ENCODE measurements at regions not wholly inside any gene's neighbourhood (a gene's known extent, or its start where the extent isn't known, plus 50 kb on each side); places are given as distances from the start of the nearest gene placed in this dataset.
A peak's percentile ranks its signal among the peaks of the same experiment; 100 is the strongest.

- Histone ChIP-seq H2BK20ac (ENCODE audit: low read depth, low read length) (no peak overlapping the region), H2BK120ac (ENCODE audit: low read depth, low read length) (no peak overlapping the region), H3K27ac (ENCODE audit: insufficient read depth, low read length) (no peak overlapping the region), H2BK5ac (ENCODE audit: low read depth, low read length, poor library complexity, severe bottlenecking) (no peak overlapping the region), H3K9ac (ENCODE audit: low read depth, low read length) (no peak overlapping the region), H3K36me3 (ENCODE audit: control insufficient read depth, insufficient read depth, low read length) (no peaks in the 10 kb centered on the region), H4K91ac (ENCODE audit: insufficient read depth, low read depth, low read length) (no peak overlapping the region), H3K18ac (ENCODE audit: low read depth, low read length) (no peak overlapping the region), H3K79me1 (ENCODE audit: low read depth in 1 of 2, low read length in 2 of 2) (no peaks in the 10 kb centered on the region), H2AFZ (replicated peaks; ENCODE audit: low read length, poor library complexity) (no peak overlapping the region), H3K27me3 (ENCODE audit: control insufficient read depth, insufficient read depth, low read length) (no peaks in the 10 kb centered on the region), H4K5ac (ENCODE audit: low read depth, low read length) (no peak overlapping the region), H2AK5ac (ENCODE audit: low read depth, low read length) (no peak overlapping the region), H3K23ac (ENCODE audit: low read depth, low read length) (no peak overlapping the region), H3K4me1 (ENCODE audit: control insufficient read depth, insufficient read depth, low read length) (no peaks in the 10 kb centered on the region), H4K8ac (ENCODE audit: low read depth in 2 of 2, low read length in 2 of 2) (no peak overlapping the region), H3K56ac (ENCODE audit: extremely low read depth, insufficient read depth, low read length) (no peak overlapping the region), H3K4ac (ENCODE audit: low read depth, low read length) (no peak overlapping the region), H2AK9ac (replicated peaks; ENCODE audit: low read depth, low read length, poor library complexity) (no peak overlapping the region), H3K14ac (replicated peaks; ENCODE audit: low read depth, low read length) (no peak overlapping the region), H2BK15ac (ENCODE audit: low read depth, low read length) (no peak overlapping the region), H3K4me3 (ENCODE audit: insufficient read depth, low read depth, low read length) (no peak overlapping the region; the same call in 1 of the 2 replicates), H3K4me2 (ENCODE audit: low read depth, low read length) (peak overlapping the region; percentile 67; the same call in 1 of the 2 replicates), H3K9me3 (ENCODE audit: control insufficient read depth, insufficient read depth, low read length) (no peaks in the 10 kb centered on the region), H4K20me1 (ENCODE audit: insufficient read depth, low read length) (no peaks in the 10 kb centered on the region), H3K9me1 (ENCODE audit: insufficient read depth, low read length) (no peaks in the 10 kb centered on the region)
- CTCF ChIA-PET: no interaction called here
- DNase-seq: peak; percentile 71
- no CpG with 5 or more reads among the region's 5 CpGs for WGBS, 2 experiments (ENCODE audit: extremely low coverage in 2 of 2, insufficient read length in 1 of 2)
- no peak for TF ChIP-seq ELK1 (IDR thresholded peaks at IDR 0.05; ENCODE audit: borderline replicate concordance, low read depth, low read length)
- no peak for TF ChIP-seq BHLHE40 (IDR thresholded peaks at IDR 0.05; ENCODE audit: low read depth, low read length)
- TF ChIP-seq MAZ (IDR thresholded peaks at IDR 0.05; ENCODE audit: borderline replicate concordance, low read depth, low read length): no peak
- no peak for TF ChIP-seq RFX5 (IDR thresholded peaks at IDR 0.05; ENCODE audit: low read depth, low read length)
- no peak for TF ChIP-seq FOS (IDR thresholded peaks at IDR 0.05; ENCODE audit: low read depth, low read length)
- TF ChIP-seq NFE2L2 (IDR thresholded peaks at IDR 0.05; ENCODE audit: low read depth, low read length): no peak
- no peak for TF ChIP-seq CTCF (conservative IDR thresholded peaks at IDR 0.05; ENCODE audit: low read depth, low read length)
- dilution Hi-C loops (cut with HindIII; ENCODE audit: low sequenced_read_pairs, unreplicated experiment) (no loop called here), intact Hi-C loops (cut with micrococcal nuclease) (no loop called here), in situ Hi-C loops (cut with MboI; ENCODE audit: low sequenced_read_pairs) (no loop called here)
- peak; percentile 82 for ATAC-seq (ENCODE audit: low read depth)
- POLR2A ChIA-PET (ENCODE audit: unreplicated experiment): no interaction called here
- BruUV-seq (replicated peaks): no TSS peak
These were observed 778.3 kb downstream of the PRELID2 start for GRCh38 chr5:145056800-145057199.

All from IMR-90 (cell line).